SIG-M5 treated with dmso at 0.1 percent for 504 hours (cell line): ENCODE measurements at regions not wholly inside any gene's neighbourhood (a gene's known extent, or its start where the extent isn't known, plus 50 kb on each side); places are given as distances from the start of the nearest gene placed in this dataset.

Experiments used
- DNase-seq: peaks from one replicate; lab custom pipeline; 2025; ENCODE audit not compliant: unreplicated experiment; lab: John Stamatoyannopoulos, UW

- DNase-seq, result no peak
These were observed 96.6 kb upstream of the POU2AF2 start for GRCh38 chr11:111148953-111149352.

DNA sequence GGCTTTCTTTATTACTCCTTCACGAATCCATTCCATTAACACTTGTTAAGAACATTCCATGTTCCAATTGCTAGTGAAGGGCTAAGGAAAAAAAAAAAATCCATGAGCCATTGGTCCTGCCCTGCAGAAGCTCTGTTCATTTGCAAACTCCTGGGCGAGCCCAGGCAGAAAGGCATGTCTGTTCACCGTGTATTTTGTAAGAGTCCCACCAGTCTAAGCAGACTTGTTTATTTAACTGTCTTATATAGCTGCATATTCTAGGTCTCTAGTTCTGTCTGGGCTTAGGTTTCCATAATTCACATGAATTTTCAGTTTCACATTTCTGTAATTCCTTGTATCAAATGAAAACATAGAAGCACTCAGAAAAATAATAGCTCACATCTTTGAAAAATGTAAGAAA is 97.4 kb upstream of the POU2AF2 start:
- DNase-seq, result no peak

DNA sequence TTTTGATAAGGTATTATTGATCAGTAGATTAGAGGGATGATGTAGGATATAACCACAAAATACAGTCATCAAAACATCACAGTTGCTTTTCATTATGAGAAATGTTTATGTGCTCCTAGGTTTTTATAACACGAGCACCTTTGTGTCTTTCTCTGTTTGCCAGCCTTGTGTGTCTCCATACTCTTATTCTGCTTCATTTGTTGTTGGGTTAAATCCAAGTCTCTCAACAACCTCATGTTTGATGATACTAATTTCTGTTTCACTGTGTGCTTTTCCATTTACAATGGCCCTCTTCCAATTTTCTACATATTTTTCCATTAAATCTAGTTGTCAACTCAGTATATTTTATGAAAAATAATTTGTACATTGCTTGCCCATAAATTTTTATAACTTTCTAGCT is 107.7 kb upstream of the POU2AF2 start:
- DNase-seq, result no peak

GRCh38 chr11:111135778-111136570 is 109.6 kb upstream of the POU2AF2 start:
- DNase-seq, result no peak

DNA sequence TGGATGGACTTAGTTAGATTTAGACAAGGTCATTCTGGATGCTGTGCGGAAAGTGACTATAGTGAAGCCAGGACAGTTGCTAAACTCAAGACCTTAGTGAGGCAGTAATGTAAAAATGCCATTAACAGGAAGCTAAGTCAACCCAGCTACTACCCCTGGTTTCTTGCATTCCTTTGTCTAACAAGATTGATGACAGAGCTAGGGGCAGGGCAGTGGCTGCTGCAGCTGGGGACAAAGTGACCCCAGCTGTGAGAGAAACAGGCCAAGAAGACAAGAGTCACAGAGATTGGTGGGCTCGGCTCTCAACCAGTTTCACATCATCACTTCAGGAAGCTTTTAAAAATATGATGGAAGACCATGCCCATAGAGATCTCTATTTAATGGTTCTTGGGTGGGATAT is 110.4 kb upstream of the POU2AF2 start:
- DNase-seq, result no peak

GRCh38 chr11:111128076-111128870 is 117.3 kb upstream of the POU2AF2 start:
- no peak for DNase-seq

- DNase-seq, result no peak
These were observed 120.8 kb upstream of the POU2AF2 start for GRCh38 chr11:111124724-111125123.

DNA sequence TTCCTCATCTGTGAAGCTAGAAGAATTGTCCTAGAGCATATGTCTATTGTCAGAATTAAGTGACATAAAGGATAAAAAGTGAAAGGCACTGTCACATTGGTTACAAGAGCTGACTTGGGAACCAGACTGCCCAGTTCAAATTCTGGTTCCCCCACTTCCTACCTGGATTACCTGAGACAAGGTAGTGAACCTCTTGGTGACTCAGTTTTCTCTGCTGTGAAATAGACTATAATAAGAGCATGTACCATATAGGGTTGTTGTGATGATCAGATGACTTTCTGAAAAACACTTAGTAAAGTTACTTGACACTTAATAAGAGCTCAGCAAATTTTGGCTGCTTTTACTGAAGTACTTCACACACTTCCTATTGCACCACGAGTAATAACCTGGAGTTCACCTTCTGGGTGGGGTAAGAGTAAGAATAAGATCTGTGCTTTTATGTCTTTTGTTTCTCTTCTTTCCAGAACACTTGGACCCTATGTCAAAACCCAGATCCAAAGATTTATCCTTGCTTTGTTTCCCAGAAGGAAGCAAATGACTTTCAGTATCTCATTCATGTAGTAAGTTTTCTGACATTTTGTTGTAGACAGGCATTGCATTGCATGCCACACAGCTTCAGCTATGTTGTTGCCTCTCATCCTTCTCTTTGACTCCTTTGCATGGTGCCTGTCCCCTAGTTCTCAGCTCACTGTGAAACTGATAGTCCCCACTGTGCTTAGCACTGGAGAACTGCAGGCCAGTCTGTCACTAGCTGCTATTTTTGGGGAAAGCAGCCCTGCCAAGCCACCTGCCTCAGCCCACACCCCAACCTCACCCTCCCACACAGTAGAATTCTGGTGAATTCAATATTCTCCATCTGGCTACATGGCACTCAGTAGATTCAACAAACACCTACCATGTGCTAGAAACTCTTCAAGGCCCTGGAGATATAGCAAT is 121.8 kb upstream of the POU2AF2 start:
- DNase-seq, result no peak

GRCh38 chr11:111120696-111121302 is 124.7 kb upstream of the POU2AF2 start:
- DNase-seq, result no peak

DNA sequence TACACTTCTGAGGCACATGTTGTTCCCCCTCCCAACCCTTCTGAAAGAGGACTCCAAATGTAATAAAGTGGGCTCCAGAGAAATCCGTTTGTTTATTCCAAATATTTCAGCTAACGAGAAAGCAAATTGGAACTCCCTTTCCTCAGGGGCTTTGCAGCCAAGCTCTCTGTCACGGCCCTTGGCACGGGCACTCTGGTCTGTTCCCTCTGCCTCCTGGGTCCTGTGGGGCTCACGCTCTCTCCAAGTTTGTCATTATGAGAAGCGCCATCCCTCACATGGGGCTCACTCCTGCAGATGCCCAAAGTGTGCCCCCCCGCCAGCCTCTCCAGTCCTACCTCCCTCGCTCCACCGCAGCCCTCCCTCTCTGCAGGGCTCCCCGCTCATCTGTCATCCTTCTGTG is 125.4 kb upstream of the POU2AF2 start:
- no peak for DNase-seq

DNA sequence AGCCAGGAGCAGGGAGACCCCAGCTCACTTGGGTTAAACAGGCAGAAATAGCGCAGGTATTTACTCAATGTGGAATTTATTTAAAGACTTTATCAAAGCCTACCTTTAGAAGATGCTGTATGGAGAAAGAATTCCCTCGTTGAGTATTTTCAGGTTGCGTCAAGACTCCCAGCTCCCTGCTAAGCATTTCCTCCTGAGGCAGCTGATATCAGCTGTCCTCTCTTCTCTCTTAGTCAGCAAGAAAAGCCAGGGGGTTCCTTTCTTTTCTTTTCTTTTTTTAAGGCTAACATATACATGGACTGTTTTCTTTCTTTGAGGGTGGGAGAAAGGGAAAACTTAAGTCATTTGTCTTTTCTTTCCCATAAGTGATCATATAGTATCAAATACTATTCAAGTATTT is 125.8 kb upstream of the POU2AF2 start:
- DNase-seq, result no peak

- no peak for DNase-seq
These were observed 129.6 kb upstream of the POU2AF2 start for GRCh38 chr11:111115890-111116289.

DNA sequence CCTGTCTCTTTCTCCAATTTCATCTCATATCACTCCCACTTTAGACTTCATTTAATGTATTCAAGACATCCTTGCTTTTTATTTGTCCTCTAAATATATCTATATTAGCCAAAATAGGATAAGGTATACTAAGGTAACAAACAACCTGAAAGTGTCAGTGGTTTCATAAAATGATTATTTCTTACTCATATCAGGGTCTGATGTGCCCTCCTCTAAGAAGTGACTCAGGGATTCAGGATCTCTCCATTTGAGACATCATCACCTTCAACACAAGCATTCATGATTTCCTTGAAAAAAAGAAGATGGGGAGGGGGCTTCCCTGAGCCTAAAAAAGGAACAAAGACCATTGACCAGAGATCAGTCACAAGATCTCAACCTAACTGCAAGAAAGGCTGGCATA is 131.4 kb upstream of the POU2AF2 start:
- DNase-seq, result no peak

DNA sequence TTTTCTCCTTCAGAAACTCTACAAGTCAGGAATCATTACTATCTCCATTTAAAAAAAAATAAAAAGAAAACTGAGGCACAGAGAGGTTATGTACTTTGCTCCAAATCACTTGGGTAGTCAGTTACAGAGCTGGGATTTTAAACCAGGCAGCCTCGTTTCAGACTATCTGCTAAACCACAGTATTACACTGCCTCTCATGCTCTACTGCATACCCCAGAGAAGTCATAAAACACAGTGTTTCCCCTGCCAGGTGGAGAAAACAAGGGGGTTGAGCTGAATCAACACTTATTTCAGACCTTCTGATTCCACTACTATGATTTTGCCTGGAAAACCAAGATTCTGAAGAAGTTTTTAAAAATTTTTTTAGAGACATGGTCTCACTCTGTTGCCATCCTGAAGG is 132.9 kb upstream of the POU2AF2 start:
- DNase-seq, result no peak

GRCh38 chr11:111107501-111107900 is 138.0 kb upstream of the POU2AF2 start:
- peak; percentile 33 for DNase-seq

GRCh38 chr11:111106641-111107040 is 138.9 kb upstream of the POU2AF2 start:
- DNase-seq, result no peak

GRCh38 chr11:111105566-111105965 is 140.0 kb upstream of the POU2AF2 start:
- no peak for DNase-seq

DNA sequence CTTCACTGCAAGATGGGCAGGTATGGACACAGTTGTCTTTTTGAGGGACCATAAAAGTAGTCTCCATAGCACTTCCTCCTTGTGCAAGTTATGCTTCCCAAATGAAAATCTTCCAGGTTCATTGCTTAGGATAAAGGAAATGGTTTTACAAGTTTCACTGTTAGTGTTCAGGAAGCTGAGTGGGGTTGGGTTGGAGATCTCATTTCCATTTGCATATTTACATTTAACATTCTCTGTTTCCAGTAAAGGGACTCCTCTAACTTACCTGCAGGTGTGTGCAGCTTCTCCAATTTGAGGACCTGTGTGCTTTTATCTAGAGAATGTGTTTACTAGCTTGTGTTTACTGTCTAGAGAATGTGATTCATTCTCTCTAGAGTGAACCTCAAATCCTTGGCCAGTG is 141.3 kb upstream of the POU2AF2 start:
- no peak for DNase-seq

- DNase-seq, result no peak
These were observed 143.6 kb upstream of the POU2AF2 start for GRCh38 chr11:111101881-111102280.

- no peak for DNase-seq
These were observed 146.4 kb upstream of the POU2AF2 start for GRCh38 chr11:111099028-111099713.
